ENCODE measurements at regions not wholly inside any gene's neighbourhood (a gene's known extent, or its start where the extent isn't known, plus 50 kb on each side); places are given as distances from the start of the nearest gene placed in this dataset.

GRCh38 chr15:97680606-97681220, 279.8 kb upstream of the ARRDC4 start:
- Histone ChIP-seq H4K20me1 (replicated peaks; ENCODE audit: control insufficient read depth, extremely low read depth, insufficient read depth, low read length) (no peaks in the 10 kb centered on the region), H3K9me3 (replicated peaks; ENCODE audit: control insufficient read depth, insufficient read depth, low read length) (no peaks in the 10 kb centered on the region), H3K4me2 (ENCODE audit: insufficient read depth, low read length) (no peak overlapping the region), H3K27ac (ENCODE audit: insufficient read depth, low read depth, low read length) (no peak overlapping the region), H3K27me3 (ENCODE audit: control insufficient read depth in 2 of 2, insufficient read depth in 2 of 2, low read length in 2 of 2) (no peaks in the 10 kb centered on the region), H3K79me2 (ENCODE audit: control insufficient read depth, insufficient read depth, low read length) (no peaks in the 10 kb centered on the region), H3K36me3 (ENCODE audit: control insufficient read depth in 2 of 2, extremely low read depth in 1 of 2, insufficient read depth in 2 of 2, low read length in 2 of 2) (no peaks in the 10 kb centered on the region), H3K4me3 (replicated peaks in 1 of 3; ENCODE audit: insufficient read depth in 1 of 3, low read depth in 1 of 3, low read length in 3 of 3) (no peak overlapping the region), H3K9ac (replicated peaks; ENCODE audit: extremely low read depth, insufficient read depth, low read length) (no peak overlapping the region), H3K9me1 (replicated peaks; ENCODE audit: control insufficient read depth, extremely low read depth, insufficient read depth, low read length) (no peaks in the 10 kb centered on the region), H2AFZ (ENCODE audit: low read depth, low read length) (no peak overlapping the region), H3K4me1 (ENCODE audit: control insufficient read depth, extremely low read depth, insufficient read depth, low read length) (no peaks in the 10 kb centered on the region)
- DNase-seq (ENCODE audit: low read depth, low spot score) (no peak), FAIRE-seq (no peak)
- no TSS peak for BruUV-seq (replicated peaks)
- intact Hi-C loops (cut with micrococcal nuclease): no loop called here
- dilution Hi-C loops (cut with MboI; ENCODE audit: extremely low pct_ligation_motif_present, low sequenced_read_pairs): no loop called here
- POLR2A ChIA-PET: no interaction called here
- TF ChIP-seq MYC (IDR thresholded peaks at IDR 0.05; ENCODE audit: low read depth, low read length) (no peak), POLR2AphosphoS5 (IDR thresholded peaks at IDR 0.05; ENCODE audit: insufficient read depth, low read depth, low read length) (no peak), EZH2 (IDR thresholded peaks at IDR 0.05; ENCODE audit: borderline replicate concordance, low read depth, low read length, severe bottlenecking) (no peak)
- CTCF ChIA-PET: interaction anchor here (1.5 kb wide), 1 partner anchor 435 kb away, joined by 3 read pairs; no protein-coding TSS in a partner anchor

GRCh38 chr15:97683831-97684230, 276.7 kb upstream of the ARRDC4 start:
- no peak overlapping the region for H3K4me2 ChIP-seq (ENCODE audit: insufficient read depth, low read length)
- H3K27me3 ChIP-seq (ENCODE audit: control insufficient read depth in 2 of 2, insufficient read depth in 2 of 2, low read length in 2 of 2): no peaks in the 10 kb centered on the region
- H3K9ac ChIP-seq (replicated peaks; ENCODE audit: extremely low read depth, insufficient read depth, low read length): no peak overlapping the region
- no peaks in the 10 kb centered on the region for H3K36me3 ChIP-seq (ENCODE audit: control insufficient read depth in 2 of 2, extremely low read depth in 1 of 2, insufficient read depth in 2 of 2, low read length in 2 of 2)
- H3K9me1 ChIP-seq (replicated peaks; ENCODE audit: control insufficient read depth, extremely low read depth, insufficient read depth, low read length): no peaks in the 10 kb centered on the region
- no peaks in the 10 kb centered on the region for H3K9me3 ChIP-seq (replicated peaks; ENCODE audit: control insufficient read depth, insufficient read depth, low read length)
- H3K4me1 ChIP-seq (ENCODE audit: control insufficient read depth, extremely low read depth, insufficient read depth, low read length): no peaks in the 10 kb centered on the region
- no peak overlapping the region for H3K27ac ChIP-seq (ENCODE audit: insufficient read depth, low read depth, low read length)
- H3K79me2 ChIP-seq (ENCODE audit: control insufficient read depth, insufficient read depth, low read length): no peaks in the 10 kb centered on the region
- no peak overlapping the region for H2AFZ ChIP-seq (ENCODE audit: low read depth, low read length)
- H3K4me3 ChIP-seq (replicated peaks in 1 of 3; ENCODE audit: insufficient read depth in 1 of 3, low read depth in 1 of 3, low read length in 3 of 3): no peak overlapping the region
- CTCF ChIA-PET: no interaction called here
- BruUV-seq (replicated peaks): no TSS peak
- FAIRE-seq: no peak
- POLR2A ChIA-PET: no interaction called here
- TF ChIP-seq GATA2 (IDR thresholded peaks at IDR 0.05; ENCODE audit: insufficient read depth, insufficient read length, low read depth, low read length) (no peak), POLR2AphosphoS5 (IDR thresholded peaks at IDR 0.05; ENCODE audit: insufficient read depth, low read depth, low read length) (no peak), JUN (IDR thresholded peaks at IDR 0.05; ENCODE audit: borderline replicate concordance, insufficient read depth, insufficient read length, low read depth) (no peak), CTCF (IDR thresholded peaks at IDR 0.05; ENCODE audit: extremely low read depth in 1 of 2, insufficient read depth in 1 of 2, low read depth in 1 of 2, low read length in 2 of 2) (no peak), MAX (IDR thresholded peaks at IDR 0.05; ENCODE audit: insufficient read depth, insufficient read length) (no peak), FOS (IDR thresholded peaks at IDR 0.05; ENCODE audit: borderline replicate concordance, insufficient read depth, low read length) (no peak)
- dilution Hi-C loops (cut with MboI; ENCODE audit: extremely low pct_ligation_motif_present, low sequenced_read_pairs): no loop called here
- intact Hi-C loops (cut with micrococcal nuclease): no loop called here
- no peak for DNase-seq (ENCODE audit: low read depth, low spot score)
- no peaks in the 10 kb centered on the region for H4K20me1 ChIP-seq (replicated peaks; ENCODE audit: control insufficient read depth, extremely low read depth, insufficient read depth, low read length)

Data from endothelial cell of umbilical vein (primary cell).